ENCODE measurements at regions not wholly inside any gene's neighbourhood (a gene's known extent, or its start where the extent isn't known, plus 50 kb on each side); places are given as distances from the start of the nearest gene placed in this dataset.

GRCh38 chr9:134217431-134218210, 53.3 kb upstream of the RNU6ATAC start:
- no peak for DNase-seq (ENCODE audit: low read depth)
- no peak for TF ChIP-seq CTCF (IDR thresholded peaks at IDR 0.05; ENCODE audit: insufficient read depth, low read length)

GRCh38 chr9:134218230-134218629, 53.9 kb upstream of the RNU6ATAC start:
- DNase-seq (ENCODE audit: low read depth): no peak
- H3K4me3 ChIP-seq (ENCODE audit: low read depth, low read length): no peak overlapping the region
- no peak for TF ChIP-seq CTCF (IDR thresholded peaks at IDR 0.05; ENCODE audit: insufficient read depth, low read length)

More at GRCh38 chr9:134217431-134218210, 53.3 kb upstream of the RNU6ATAC start:
- H3K4me3 ChIP-seq (ENCODE audit: low read depth, low read length): no peak overlapping the region

GRCh38 chr9:134219646-134220060, 55.3 kb upstream of the RNU6ATAC start:
- no peak for DNase-seq (ENCODE audit: low read depth)
- no peak overlapping the region for H3K4me3 ChIP-seq (ENCODE audit: low read depth, low read length)
- no peak for TF ChIP-seq CTCF (IDR thresholded peaks at IDR 0.05; ENCODE audit: insufficient read depth, low read length)

- DNase-seq (ENCODE audit: low read depth): no peak
- H3K4me3 ChIP-seq (ENCODE audit: low read depth, low read length): no peak overlapping the region
- no peak for TF ChIP-seq CTCF (IDR thresholded peaks at IDR 0.05; ENCODE audit: insufficient read depth, low read length)
These were observed 55.9 kb upstream of the RNU6ATAC start for GRCh38 chr9:134220311-134220710.

GRCh38 chr9:134221273-134222017, 57.1 kb upstream of the RNU6ATAC start:
- no peak for DNase-seq (ENCODE audit: low read depth)
- TF ChIP-seq CTCF (IDR thresholded peaks at IDR 0.05; ENCODE audit: insufficient read depth, low read length): no peak

GRCh38 chr9:134222018-134222573, 57.7 kb upstream of the RNU6ATAC start:
- H3K4me3 ChIP-seq (ENCODE audit: low read depth, low read length): no peak overlapping the region
- no peak for DNase-seq (ENCODE audit: low read depth)
- TF ChIP-seq CTCF (IDR thresholded peaks at IDR 0.05; ENCODE audit: insufficient read depth, low read length): no peak

More at GRCh38 chr9:134221273-134222017, 57.1 kb upstream of the RNU6ATAC start:
- H3K4me3 ChIP-seq (ENCODE audit: low read depth, low read length): no peak overlapping the region
